GM18867 (cell line): ENCODE measurements at regions not wholly inside any gene's neighbourhood (a gene's known extent, or its start where the extent isn't known, plus 50 kb on each side); places are given as distances from the start of the nearest gene placed in this dataset.

ENCODE experiments used
- ATAC-seq: cut with Tn5 transposase; IDR thresholded peaks from one replicate; pipeline ENCODE4 v1.9.1; 2021; ENCODE audit warnings: mild to moderate bottlenecking, moderate library complexity; ENCODE audit not compliant: unreplicated experiment

GRCh38 chr13:31441800-31442510, 242.2 kb downstream of the B3GLCT start:
- ATAC-seq: no peak

GRCh38 chr13:31442571-31442970, 242.8 kb downstream of the B3GLCT start:
- ATAC-seq: no peak

GRCh38 chr13:31444266-31444856, 244.6 kb downstream of the B3GLCT start:
- ATAC-seq: no peak

DNA sequence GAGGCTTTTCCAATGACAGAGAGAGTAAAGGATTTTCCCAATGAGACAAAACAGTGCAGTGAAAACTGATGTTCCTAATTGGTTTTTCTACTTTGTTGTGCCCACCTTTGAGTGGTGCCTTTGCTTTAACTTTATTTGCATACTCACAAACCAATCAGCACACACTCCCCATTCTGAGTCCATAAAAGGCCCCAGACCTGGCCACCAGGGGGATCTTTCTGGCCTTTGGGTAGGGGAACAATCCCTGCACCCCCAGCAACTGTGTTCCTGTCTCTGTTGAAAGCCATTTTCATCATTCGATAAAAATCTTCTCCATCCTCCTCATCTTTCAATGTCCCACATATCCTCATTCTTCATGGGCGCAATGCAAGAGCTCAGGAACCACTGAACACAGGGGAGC, 252.8 kb downstream of the B3GLCT start:
- ATAC-seq: no peak

GRCh38 chr13:31455581-31455980, 255.8 kb downstream of the B3GLCT start:
- ATAC-seq: no peak

DNA sequence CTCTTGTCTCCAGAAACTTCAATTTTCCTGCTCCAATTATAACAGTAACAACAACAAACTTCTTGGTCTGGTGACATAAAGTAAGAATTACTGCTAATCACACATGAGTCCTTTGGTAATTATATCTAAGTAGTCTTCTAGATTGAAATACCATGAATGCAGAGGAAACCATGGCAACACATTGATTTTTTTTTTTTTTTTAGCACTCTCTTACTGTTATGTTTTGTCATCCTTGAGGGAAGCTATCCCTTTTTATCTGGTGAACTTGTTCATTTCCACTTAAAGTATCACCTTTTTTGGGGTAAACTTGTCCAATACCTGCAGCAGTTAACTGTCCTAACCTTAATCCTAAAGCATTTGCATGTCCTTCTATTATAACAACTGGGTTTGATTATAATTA, 256.3 kb downstream of the B3GLCT start:
- no peak for ATAC-seq

GRCh38 chr13:31460061-31460460, 260.3 kb downstream of the B3GLCT start:
- no peak for ATAC-seq

DNA sequence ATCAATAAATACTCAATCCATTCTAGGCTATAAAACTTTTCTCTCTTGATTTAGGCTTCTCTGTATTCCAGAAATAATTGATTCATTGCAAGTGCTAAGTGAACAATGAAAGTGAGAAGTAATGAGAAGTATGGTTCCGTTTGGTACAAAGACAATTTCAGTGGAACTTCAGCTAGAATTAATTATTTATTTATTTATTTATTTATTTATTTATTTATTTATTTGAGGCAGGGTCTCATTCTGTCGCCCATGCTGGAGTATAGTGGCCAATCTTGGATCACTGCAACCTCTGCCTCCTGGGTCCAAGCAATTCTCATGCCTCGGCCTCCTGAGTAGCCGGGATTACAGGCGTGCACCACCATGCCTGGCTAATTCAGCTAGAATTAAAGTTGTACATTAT, 262.1 kb downstream of the B3GLCT start:
- no peak for ATAC-seq

GRCh38 chr13:31462766-31463165, 263.0 kb downstream of the B3GLCT start:
- ATAC-seq: no peak

DNA sequence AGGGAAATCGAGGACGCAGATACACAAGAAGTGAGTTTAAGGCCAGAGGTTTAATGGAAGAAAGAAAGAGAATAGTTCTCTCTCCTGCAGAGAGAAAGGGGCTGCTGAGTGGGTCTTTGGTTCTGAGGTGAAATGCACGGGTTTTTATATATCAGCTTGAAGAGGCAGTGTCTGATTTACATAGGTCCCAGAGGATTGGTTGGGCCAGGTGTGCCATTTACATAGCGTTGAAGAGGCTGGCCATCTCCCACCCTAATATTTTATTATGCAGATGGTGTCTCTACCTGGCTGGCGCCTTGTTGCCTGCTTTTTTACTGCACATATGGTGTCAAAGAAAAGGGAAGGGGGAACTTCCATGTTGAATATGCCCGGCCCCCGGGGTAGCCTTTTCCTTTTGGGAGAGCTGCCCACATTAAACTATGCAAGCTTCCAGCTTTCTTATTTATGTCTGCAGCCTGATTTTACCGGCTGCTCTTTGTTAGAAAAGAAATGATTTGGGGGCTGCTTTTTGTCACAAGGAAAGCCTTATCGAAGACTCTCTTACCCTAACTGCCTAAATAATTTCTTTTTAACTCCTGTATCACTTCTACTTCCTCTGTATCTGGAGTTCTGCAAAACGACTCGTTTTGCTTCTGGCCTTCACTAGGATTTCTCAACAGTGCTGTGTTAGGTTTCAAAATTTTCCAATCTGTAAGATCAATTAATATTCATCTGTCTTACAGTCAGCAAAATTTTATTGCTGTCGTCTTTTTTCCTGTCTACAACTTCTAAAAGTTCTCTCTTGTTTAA, 268.5 kb downstream of the B3GLCT start:
- ATAC-seq: no peak

GRCh38 chr13:31469377-31469776, 269.6 kb downstream of the B3GLCT start:
- ATAC-seq: no peak

- no peak for ATAC-seq
These were observed 263.1 kb upstream of the RXFP2 start for GRCh38 chr13:31476266-31476665.

DNA sequence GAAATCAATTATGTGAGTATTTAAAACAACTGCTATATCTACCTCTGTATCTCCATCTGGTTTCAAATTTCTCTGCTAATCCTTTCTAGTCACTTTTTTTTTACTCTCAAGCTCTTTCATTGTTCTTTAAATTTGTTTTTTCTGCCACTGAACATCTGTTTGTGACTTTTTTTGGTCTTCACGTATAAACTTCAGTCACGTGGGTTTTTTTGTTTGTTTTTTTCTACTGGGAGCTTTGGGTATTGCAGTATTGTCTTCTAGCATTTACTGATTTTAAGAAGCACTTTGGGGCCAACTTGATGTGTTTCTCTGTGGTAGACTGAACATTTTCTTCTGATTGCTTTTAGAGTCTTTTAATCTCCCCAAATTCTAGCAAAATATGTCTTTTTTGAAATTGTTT, 262.6 kb upstream of the RXFP2 start:
- no peak for ATAC-seq

GRCh38 chr13:31477961-31478360, 261.4 kb upstream of the RXFP2 start:
- no peak for ATAC-seq

DNA sequence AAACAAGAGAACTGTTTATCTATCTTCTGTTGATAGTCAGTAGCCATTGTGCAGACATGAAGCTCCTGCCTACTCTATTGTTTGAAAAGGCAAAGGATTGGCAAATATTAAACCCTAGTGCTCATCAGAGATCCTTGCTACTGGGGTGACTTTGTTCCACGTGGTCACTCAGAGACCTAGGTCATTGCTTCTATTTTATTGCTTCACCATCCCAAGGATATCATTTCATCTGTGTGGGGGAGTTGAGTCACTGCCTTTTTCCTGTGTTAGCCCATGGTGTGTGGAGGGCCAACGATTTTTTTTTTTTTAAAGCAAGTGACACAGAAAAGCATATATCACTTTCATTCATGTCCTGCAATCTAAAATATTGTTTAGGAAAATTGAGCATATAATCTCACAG, 254.1 kb upstream of the RXFP2 start:
- ATAC-seq: no peak

- ATAC-seq: no peak
These were observed 253.7 kb upstream of the RXFP2 start for GRCh38 chr13:31485651-31486051.

GRCh38 chr13:31495336-31495735, 244.0 kb upstream of the RXFP2 start:
- ATAC-seq: no peak

- no peak for ATAC-seq
These were observed 240.1 kb upstream of the RXFP2 start for GRCh38 chr13:31499274-31499673.

DNA sequence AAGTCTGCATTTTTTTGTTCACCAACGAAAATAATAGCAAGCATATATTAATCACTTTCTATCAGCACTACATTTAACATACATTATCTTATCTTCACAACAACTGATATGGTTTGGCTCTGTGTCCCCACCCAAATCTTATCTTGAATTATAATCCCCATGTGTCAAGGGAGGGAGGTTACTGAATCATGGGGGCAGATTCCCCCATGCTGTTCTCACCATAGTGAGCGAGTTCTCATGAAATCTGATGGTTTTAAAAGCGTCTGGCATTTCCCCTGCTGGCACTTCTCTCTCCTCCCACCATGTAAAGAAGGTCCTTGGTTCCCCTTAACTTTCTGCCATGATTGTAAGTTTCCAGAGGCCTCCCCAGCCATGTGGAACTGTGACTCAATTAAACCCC, 235.7 kb upstream of the RXFP2 start:
- ATAC-seq: no peak

DNA sequence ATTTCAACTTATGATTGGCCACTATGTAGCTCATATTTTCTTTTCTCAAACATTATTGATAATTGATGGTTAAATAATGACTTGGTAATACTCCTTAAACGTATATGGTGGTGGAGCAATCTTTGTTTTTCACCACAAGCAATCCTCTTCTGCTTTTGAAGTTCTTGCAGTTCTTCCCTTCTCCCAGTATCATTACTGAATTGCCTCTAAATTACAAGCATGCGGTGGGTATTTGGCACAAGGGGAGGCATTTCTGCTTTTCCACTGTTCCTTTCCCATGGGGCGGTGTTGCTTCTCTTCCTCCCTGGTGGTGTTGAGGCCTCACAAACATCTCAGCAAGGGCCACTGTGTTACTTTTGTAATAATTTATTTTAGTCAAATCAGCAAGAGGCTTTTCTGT, 234.4 kb upstream of the RXFP2 start:
- no peak for ATAC-seq

GRCh38 chr13:31512331-31512730, 227.0 kb upstream of the RXFP2 start:
- ATAC-seq: no peak

- no peak for ATAC-seq
These were observed 224.4 kb upstream of the RXFP2 start for GRCh38 chr13:31514932-31515331.
